PC-3 (cell line): ENCODE measurements at regions not wholly inside any gene's neighbourhood (a gene's known extent, or its start where the extent isn't known, plus 50 kb on each side); places are given as distances from the start of the nearest gene placed in this dataset.

Experiments
- CTCF ChIP-seq: fragments of 300-600 bp; sonication (generic); conservative IDR thresholded peaks from 2 replicates; pipeline ENCODE4 v1.5.1; 2017; ENCODE audit warnings: antibody characterized with exemption, low read depth, mild to moderate bottlenecking, low read length
- EZH2 ChIP-seq: fragments of 300-600 bp; sonication (generic); IDR thresholded peaks from one replicate; pipeline ENCODE4 v1.6.1; 2017; ENCODE audit warnings: antibody characterized with exemption, mild to moderate bottlenecking, low read length; ENCODE audit not compliant: unreplicated experiment
- EZH2phosphoT487 ChIP-seq: fragments of 300-600 bp; sonication (generic); IDR thresholded peaks from 2 replicates; pipeline ENCODE4 v1.6.1; 2018; ENCODE audit warnings: mild to moderate bottlenecking, antibody characterized with exemption, low read length, borderline replicate concordance

DNA sequence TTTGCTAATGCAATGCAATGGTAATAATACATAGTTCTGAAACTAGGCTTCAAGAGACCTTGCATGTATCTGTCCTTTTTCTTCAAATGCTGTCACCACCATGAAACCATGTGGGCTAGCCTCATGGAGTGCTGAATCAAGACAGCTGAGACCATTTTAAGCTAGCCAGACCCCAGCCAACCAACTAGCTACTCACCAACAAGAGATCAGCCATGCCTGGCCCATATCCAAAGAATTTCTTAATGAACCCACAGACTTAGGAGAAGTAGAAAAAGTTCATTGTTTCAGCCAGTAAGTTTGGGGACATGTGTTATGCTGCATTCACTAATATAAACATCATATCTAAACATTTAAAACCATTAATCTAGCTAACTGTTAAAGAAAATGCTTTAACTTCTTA is 139.8 kb upstream of the EDIL3 start:
- TF ChIP-seq EZH2phosphoT487 (no peak), CTCF (no peak), EZH2 (no peak)
